ENCODE measurements at regions not wholly inside any gene's neighbourhood (a gene's known extent, or its start where the extent isn't known, plus 50 kb on each side); places are given as distances from the start of the nearest gene placed in this dataset.

- TF ChIP-seq, protein P1, sequence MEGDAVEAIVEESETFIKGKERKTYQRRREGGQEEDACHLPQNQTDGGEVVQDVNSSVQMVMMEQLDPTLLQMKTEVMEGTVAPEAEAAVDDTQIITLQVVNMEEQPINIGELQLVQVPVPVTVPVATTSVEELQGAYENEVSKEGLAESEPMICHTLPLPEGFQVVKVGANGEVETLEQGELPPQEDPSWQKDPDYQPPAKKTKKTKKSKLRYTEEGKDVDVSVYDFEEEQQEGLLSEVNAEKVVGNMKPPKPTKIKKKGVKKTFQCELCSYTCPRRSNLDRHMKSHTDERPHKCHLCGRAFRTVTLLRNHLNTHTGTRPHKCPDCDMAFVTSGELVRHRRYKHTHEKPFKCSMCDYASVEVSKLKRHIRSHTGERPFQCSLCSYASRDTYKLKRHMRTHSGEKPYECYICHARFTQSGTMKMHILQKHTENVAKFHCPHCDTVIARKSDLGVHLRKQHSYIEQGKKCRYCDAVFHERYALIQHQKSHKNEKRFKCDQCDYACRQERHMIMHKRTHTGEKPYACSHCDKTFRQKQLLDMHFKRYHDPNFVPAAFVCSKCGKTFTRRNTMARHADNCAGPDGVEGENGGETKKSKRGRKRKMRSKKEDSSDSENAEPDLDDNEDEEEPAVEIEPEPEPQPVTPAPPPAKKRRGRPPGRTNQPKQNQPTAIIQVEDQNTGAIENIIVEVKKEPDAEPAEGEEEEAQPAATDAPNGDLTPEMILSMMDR (IDR thresholded peaks at IDR 0.05): no peak
- Histone ChIP-seq H3K4me3 (ENCODE audit: low read depth, low read length) (no peak overlapping the region), H3K9me3 (ENCODE audit: control insufficient read depth, low read length) (no peaks in the 10 kb centered on the region), H3K4me2 (ENCODE audit: low read length) (no peak overlapping the region), H3K79me2 (no peaks in the 10 kb centered on the region), H3K36me3 (ENCODE audit: control insufficient read depth, insufficient read depth, low read length) (no peaks in the 10 kb centered on the region), H3K9ac (no peak overlapping the region), H3K27me3 (ENCODE audit: control insufficient read depth, insufficient read depth, low read length) (no peaks in the 10 kb centered on the region), H3K4me1 (no peaks in the 10 kb centered on the region), H3K27ac (no peak overlapping the region), H2AFZ (no peak overlapping the region)
These were observed 100.0 kb upstream of the PPP2R3A start for GRCh38 chr3:135865553-135865952.

GRCh38 chr3:135867911-135868310 lies 97.6 kb upstream of the PPP2R3A start:
- Histone ChIP-seq H3K27ac (no peak overlapping the region), H3K4me3 (ENCODE audit: low read depth, low read length) (no peak overlapping the region), H3K27me3 (ENCODE audit: control insufficient read depth, insufficient read depth, low read length) (no peaks in the 10 kb centered on the region), H3K4me1 (no peaks in the 10 kb centered on the region), H3K79me2 (no peaks in the 10 kb centered on the region), H2AFZ (no peak overlapping the region), H3K9ac (no peak overlapping the region), H3K9me3 (ENCODE audit: control insufficient read depth, low read length) (no peaks in the 10 kb centered on the region), H3K36me3 (ENCODE audit: control insufficient read depth, insufficient read depth, low read length) (no peaks in the 10 kb centered on the region), H3K4me2 (ENCODE audit: low read length) (no peak overlapping the region)
- TF ChIP-seq, protein P1 (IDR thresholded peaks at IDR 0.05): no peak

- Histone ChIP-seq H3K4me3 (ENCODE audit: low read depth, low read length) (no peak overlapping the region), H3K4me2 (ENCODE audit: low read length) (no peak overlapping the region), H3K9ac (no peak overlapping the region), H3K27ac (no peak overlapping the region), H2AFZ (no peak overlapping the region), H3K79me2 (no peaks in the 10 kb centered on the region), H3K4me1 (no peaks in the 10 kb centered on the region), H3K36me3 (ENCODE audit: control insufficient read depth, insufficient read depth, low read length) (no peaks in the 10 kb centered on the region), H3K27me3 (ENCODE audit: control insufficient read depth, insufficient read depth, low read length) (no peaks in the 10 kb centered on the region), H3K9me3 (ENCODE audit: control insufficient read depth, low read length) (peaks cover 4% of the 10 kb centered on the region)
- TF ChIP-seq, protein P1 (IDR thresholded peaks at IDR 0.05): no peak
These were observed 96.7 kb upstream of the PPP2R3A start for GRCh38 chr3:135868801-135869200.

GRCh38 chr3:135869439-135870105 lies 96.0 kb upstream of the PPP2R3A start:
- no peak overlapping the region for H3K4me3 ChIP-seq (ENCODE audit: low read depth, low read length)
- TF ChIP-seq, protein P1 (IDR thresholded peaks at IDR 0.05): no peak
- H3K9me3 ChIP-seq (ENCODE audit: control insufficient read depth, low read length): peaks cover 4% of the 10 kb centered on the region
- no peaks in the 10 kb centered on the region for H3K36me3 ChIP-seq (ENCODE audit: control insufficient read depth, insufficient read depth, low read length)
- no peaks in the 10 kb centered on the region for H3K4me1 ChIP-seq
- no peaks in the 10 kb centered on the region for H3K27me3 ChIP-seq (ENCODE audit: control insufficient read depth, insufficient read depth, low read length)
- H3K4me2 ChIP-seq (ENCODE audit: low read length): no peak overlapping the region
- H3K79me2 ChIP-seq: no peaks in the 10 kb centered on the region
- no peak overlapping the region for H3K9ac ChIP-seq
- H3K27ac ChIP-seq: no peak overlapping the region
- H2AFZ ChIP-seq: no peak overlapping the region

DNA sequence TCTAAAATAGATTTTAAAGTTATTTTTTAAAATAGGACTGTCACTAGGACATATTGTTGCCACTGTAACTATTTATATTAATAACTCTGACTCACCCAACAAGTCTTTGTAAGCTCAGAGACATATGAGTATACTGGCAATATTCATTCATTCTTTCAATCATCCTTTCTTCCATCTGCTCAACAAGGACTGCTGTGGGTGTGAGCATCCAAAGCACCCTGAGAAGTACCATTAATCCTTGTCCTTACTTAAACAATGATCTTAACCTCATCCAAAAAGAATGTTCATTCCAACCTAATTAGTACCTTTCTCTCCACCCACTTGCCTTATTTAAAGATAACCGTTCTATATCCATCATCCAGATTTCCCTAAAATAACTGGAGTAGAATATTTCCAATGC lies 94.2 kb upstream of the PPP2R3A start:
- Histone ChIP-seq H3K79me2 (no peaks in the 10 kb centered on the region), H2AFZ (no peak overlapping the region), H3K27me3 (ENCODE audit: control insufficient read depth, insufficient read depth, low read length) (no peaks in the 10 kb centered on the region), H3K9ac (no peak overlapping the region), H3K4me3 (ENCODE audit: low read depth, low read length) (no peak overlapping the region), H3K36me3 (ENCODE audit: control insufficient read depth, insufficient read depth, low read length) (no peaks in the 10 kb centered on the region), H3K27ac (no peak overlapping the region), H3K4me1 (no peaks in the 10 kb centered on the region), H3K9me3 (ENCODE audit: control insufficient read depth, low read length) (peaks cover 4% of the 10 kb centered on the region), H3K4me2 (ENCODE audit: low read length) (no peak overlapping the region)
- TF ChIP-seq, protein P1 (IDR thresholded peaks at IDR 0.05): no peak

All from parathyroid adenoma (tissue), 2 donors.